NCI-H2196 treated with DMSO at 0.1 percent for 48 hours (cell line): ENCODE measurements at regions not wholly inside any gene's neighbourhood (a gene's known extent, or its start where the extent isn't known, plus 50 kb on each side); places are given as distances from the start of the nearest gene placed in this dataset.

Source experiments
- DNase-seq: peaks from one replicate; lab custom pipeline; 2025; ENCODE audit not compliant: unreplicated experiment; lab: John Stamatoyannopoulos, UW

GRCh38 chr4:3654036-3654807 lies 112.0 kb upstream of the ADRA2C start:
- no peak for DNase-seq

- DNase-seq, result no peak
These were observed 113.6 kb upstream of the ADRA2C start for GRCh38 chr4:3652586-3652985.

- no peak for DNase-seq
These were observed 114.8 kb upstream of the ADRA2C start for GRCh38 chr4:3651267-3651845.

GRCh38 chr4:3649491-3649890 lies 116.7 kb upstream of the ADRA2C start:
- no peak for DNase-seq

GRCh38 chr4:3648731-3649130 lies 116.5 kb upstream of the LRPAP1 start:
- DNase-seq, result no peak

- no peak for DNase-seq
These were observed 116.0 kb upstream of the LRPAP1 start for GRCh38 chr4:3648195-3648594.

GRCh38 chr4:3647421-3647820 lies 115.2 kb upstream of the LRPAP1 start:
- no peak for DNase-seq

- no peak for DNase-seq
These were observed 113.8 kb upstream of the LRPAP1 start for GRCh38 chr4:3645711-3646679.

GRCh38 chr4:3644849-3645627 lies 112.8 kb upstream of the LRPAP1 start:
- DNase-seq, result no peak

GRCh38 chr4:3643518-3644433 lies 111.6 kb upstream of the LRPAP1 start:
- DNase-seq, result no peak

GRCh38 chr4:3642806-3643517 lies 110.7 kb upstream of the LRPAP1 start:
- DNase-seq, result no peak

- DNase-seq, result no peak
These were observed 109.9 kb upstream of the LRPAP1 start for GRCh38 chr4:3642056-3642630.

- no peak for DNase-seq
These were observed 109.3 kb upstream of the LRPAP1 start for GRCh38 chr4:3641501-3641900.

GRCh38 chr4:3640587-3640962 lies 108.4 kb upstream of the LRPAP1 start:
- DNase-seq, result no peak

GRCh38 chr4:3639613-3640586 lies 107.7 kb upstream of the LRPAP1 start:
- no peak for DNase-seq

- DNase-seq, result no peak
These were observed 106.0 kb upstream of the LRPAP1 start for GRCh38 chr4:3638080-3638795.
